GM21619 (cell line): ENCODE measurements at regions not wholly inside any gene's neighbourhood (a gene's known extent, or its start where the extent isn't known, plus 50 kb on each side); places are given as distances from the start of the nearest gene placed in this dataset.
"Not testable (repeated sequence)": the region's sequence is repeated elsewhere in the genome, so short reads cannot be mapped to it uniquely, and the experiment has no call there.

Experiments
- ATAC-seq: cut with Tn5 transposase; IDR thresholded peaks from one replicate; pipeline ENCODE4 v1.9.1; 2021; ENCODE audit not compliant: unreplicated experiment

GRCh38 chr13:61215601-61216000 lies 200.0 kb downstream of the PCDH20 start:
- ATAC-seq: no peak

- ATAC-seq: no peak
Observed at GRCh38 chr13:61215116-61215515, 200.5 kb downstream of the PCDH20 start.

GRCh38 chr13:61214551-61214950 lies 201.1 kb downstream of the PCDH20 start:
- ATAC-seq: no peak

GRCh38 chr13:61205898-61206297 lies 209.8 kb downstream of the PCDH20 start:
- not testable (repeated sequence) for ATAC-seq

GRCh38 chr13:61204025-61204424 lies 211.6 kb downstream of the PCDH20 start:
- no peak for ATAC-seq

GRCh38 chr13:61202042-61202441 lies 213.6 kb downstream of the PCDH20 start:
- no peak for ATAC-seq

- no peak for ATAC-seq
Observed at GRCh38 chr13:61192826-61193225, 222.8 kb downstream of the PCDH20 start.

- no peak for ATAC-seq
Observed at GRCh38 chr13:61188057-61188456, 227.6 kb downstream of the PCDH20 start.

- ATAC-seq: no peak
Observed at GRCh38 chr13:61187471-61187870, 228.2 kb downstream of the PCDH20 start.

- ATAC-seq: no peak
Observed at GRCh38 chr13:61183670-61184069, 232.0 kb downstream of the PCDH20 start.

- ATAC-seq: no peak
Observed at GRCh38 chr13:61180234-61180633, 235.4 kb downstream of the PCDH20 start.

GRCh38 chr13:61179741-61180140 lies 235.9 kb downstream of the PCDH20 start:
- ATAC-seq: no peak

GRCh38 chr13:61170856-61171255 lies 244.8 kb downstream of the PCDH20 start:
- ATAC-seq: no peak

GRCh38 chr13:61162636-61163035 lies 253.0 kb downstream of the PCDH20 start:
- ATAC-seq: no peak

- ATAC-seq: no peak
Observed at GRCh38 chr13:61162106-61162505, 253.5 kb downstream of the PCDH20 start.

GRCh38 chr13:61156753-61157152 lies 258.9 kb downstream of the PCDH20 start:
- ATAC-seq: no peak

GRCh38 chr13:61151062-61151461 lies 264.6 kb downstream of the PCDH20 start:
- ATAC-seq: no peak

- ATAC-seq: no peak
Observed at GRCh38 chr13:61149331-61149730, 266.3 kb downstream of the PCDH20 start.

GRCh38 chr13:61148691-61149315 lies 266.8 kb downstream of the PCDH20 start:
- no peak for ATAC-seq

GRCh38 chr13:61148211-61148610 lies 267.4 kb downstream of the PCDH20 start:
- ATAC-seq: no peak

- ATAC-seq: no peak
Observed at GRCh38 chr13:61146571-61146970, 269.1 kb downstream of the PCDH20 start.

- no peak for ATAC-seq
Observed at GRCh38 chr13:61146158-61146557, 269.5 kb downstream of the PCDH20 start.

- no peak for ATAC-seq
Observed at GRCh38 chr13:61144834-61145593, 270.6 kb downstream of the PCDH20 start.
